Neural cell (in vitro differentiated cells): ENCODE measurements at regions not wholly inside any gene's neighbourhood (a gene's known extent, or its start where the extent isn't known, plus 50 kb on each side); places are given as distances from the start of the nearest gene placed in this dataset.

Source experiments
- H2AFZ ChIP-seq: fragments of 200-600, 300-800 bp; sonication (generic), shearing (Covaris generic); 2 replicates; pipeline ENCODE4 v1.6.0; 2014; ENCODE audit warnings: low read depth, mild to moderate bottlenecking, antibody characterized with exemption, low read length, moderate library complexity
- H3F3A ChIP-seq: fragments of 200-600 bp; shearing (Covaris generic); 2 replicates; pipeline ENCODE4 v1.6.1; 2016; ENCODE audit warnings: mild to moderate bottlenecking, moderate library complexity, mixed read lengths, antibody characterized with exemption, low read length; ENCODE audit not compliant: insufficient read depth, poor library complexity, severe bottlenecking
- H3K27ac ChIP-seq: fragments of 200-600, 300-800 bp; sonication (generic), shearing (Covaris generic); 2 replicates; pipeline ENCODE4 v1.5.1; 2014; ENCODE audit warnings: mild to moderate bottlenecking, low read length, moderate library complexity
- H3K27me3 ChIP-seq: fragments of 300-800, 200-600 bp; sonication (generic), shearing (Covaris generic); 2 replicates; pipeline ENCODE4 v1.6.0; 2014; ENCODE audit warnings: mild to moderate bottlenecking, low read depth, low read length, moderate library complexity; ENCODE audit not compliant: insufficient read depth
- H3K36me3 ChIP-seq: fragments of 300-800, 200-600 bp; sonication (generic), shearing (Covaris generic); 2 replicates; pipeline ENCODE4 v1.5.1; 2014; ENCODE audit warnings: mild to moderate bottlenecking, antibody characterized with exemption, low read length, moderate library complexity; ENCODE audit not compliant: insufficient read depth
- H3K4me2 ChIP-seq: fragments of 300-800, 200-600 bp; sonication (generic), shearing (Covaris generic); 2 replicates; pipeline ENCODE4 v1.6.0; 2014; ENCODE audit warnings: mild to moderate bottlenecking, low read length
- H3K4me3 ChIP-seq: fragments of 300-800, 200-600 bp; sonication (generic), shearing (Covaris generic); 2 replicates; pipeline ENCODE4 v1.5.1; 2014; ENCODE audit warnings: mild to moderate bottlenecking, low read length, moderate library complexity
- H3K79me2 ChIP-seq: fragments of 200-600 bp; shearing (Covaris generic); replicated peaks from 2 replicates; pipeline ENCODE4 v1.6.0; 2014; ENCODE audit warnings: mild to moderate bottlenecking, low read length, moderate library complexity; ENCODE audit not compliant: insufficient read depth
- H3K9ac ChIP-seq: fragments of 300-800, 200-600 bp; sonication (generic), shearing (Covaris generic); 2 replicates; pipeline ENCODE4 v1.6.1; 2016; ENCODE audit warnings: mild to moderate bottlenecking, low read length, mixed read lengths
- H3K9me2 ChIP-seq: fragments of 200-600 bp; shearing (Covaris generic); 2 replicates; pipeline ENCODE4 v1.6.1; 2016; ENCODE audit warnings: mild to moderate bottlenecking, low read length, mixed read lengths; ENCODE audit not compliant: insufficient read depth
- H3K9me3 ChIP-seq: fragments of 200-600, 300-800 bp; sonication (generic), shearing (Covaris generic); 2 replicates; pipeline ENCODE4 v1.6.1; 2016; ENCODE audit warnings: mild to moderate bottlenecking, mixed run types, low read length, moderate library complexity, mixed read lengths
- H4K20me1 ChIP-seq: fragments of 200-600 bp; shearing (Covaris generic); 2 replicates; pipeline ENCODE4 v1.6.1; 2016; ENCODE audit warnings: mild to moderate bottlenecking, mixed run types; ENCODE audit not compliant: insufficient read depth
- CTCF ChIP-seq: fragments of 450-650 bp; IDR thresholded peaks from 2 replicates; pipeline ENCODE4 v1.5.1; 2014; ENCODE audit warnings: antibody characterized with exemption, mild to moderate bottlenecking, moderate library complexity; ENCODE audit not compliant: poor library complexity, severe bottlenecking
- EP300 ChIP-seq: fragments of 450-650 bp; conservative IDR thresholded peaks from 2 replicates; pipeline ENCODE4 v1.6.1; 2014; ENCODE audit warnings: antibody characterized with exemption, mild to moderate bottlenecking, moderate library complexity; ENCODE audit not compliant: poor library complexity, severe bottlenecking
- EZH2 ChIP-seq: fragments of 200-600, 300-800 bp; shearing (Covaris generic), sonication (generic); IDR thresholded peaks from 2 replicates; pipeline ENCODE4 v1.6.1; 2014; ENCODE audit warnings: antibody characterized with exemption, low read length, borderline replicate concordance, mild to moderate bottlenecking; ENCODE audit not compliant: insufficient read depth, poor library complexity, severe bottlenecking
- MXI1 ChIP-seq: fragments of 450-650 bp; conservative IDR thresholded peaks from 2 replicates; pipeline ENCODE4 v1.6.1; 2014; ENCODE audit warnings: antibody characterized with exemption, mild to moderate bottlenecking; ENCODE audit not compliant: poor library complexity, severe bottlenecking
- POLR2AphosphoS5 ChIP-seq: IDR thresholded peaks from 2 replicates; pipeline ENCODE4 v1.6.1; 2012
- RAD21 ChIP-seq: fragments of 450-650 bp; conservative IDR thresholded peaks from 2 replicates; pipeline ENCODE4 v1.6.1; 2014; ENCODE audit warnings: antibody characterized with exemption, mild to moderate bottlenecking, moderate library complexity
- REST ChIP-seq: IDR thresholded peaks from 2 replicates; pipeline ENCODE4 v1.6.1; 2012; ENCODE audit warnings: borderline replicate concordance
- SMC3 ChIP-seq: fragments of 450-650 bp; conservative IDR thresholded peaks from 2 replicates; pipeline ENCODE4 v1.6.1; 2014; ENCODE audit warnings: antibody characterized with exemption, mild to moderate bottlenecking, moderate library complexity; ENCODE audit not compliant: poor library complexity
- TAF1 ChIP-seq: IDR thresholded peaks from 2 replicates; pipeline ENCODE4 v1.6.1; 2012; ENCODE audit warnings: low read depth

GRCh38 chr6:44002067-44002592 is 125.1 kb downstream of the MRPL14 start:
- no peaks in the 10 kb centered on the region for H3K27me3 ChIP-seq
- TF ChIP-seq CTCF = no peak
- TF ChIP-seq REST = peak; percentile 7
- H3K4me2 ChIP-seq = peak overlapping the region; percentile 55
- H3K4me3 ChIP-seq = peak overlapping the region; percentile 68
- H2AFZ ChIP-seq = peak overlapping the region; percentile 40
- H3K9ac ChIP-seq = peak overlapping the region; percentile 65
- H3K27ac ChIP-seq = no peak overlapping the region
- no peaks in the 10 kb centered on the region for H3K79me2 ChIP-seq
- H3F3A ChIP-seq = no peaks in the 10 kb centered on the region
- no peaks in the 10 kb centered on the region for H4K20me1 ChIP-seq
- H3K36me3 ChIP-seq = no peaks in the 10 kb centered on the region
- no peaks in the 10 kb centered on the region for H3K9me2 ChIP-seq
- no peaks in the 10 kb centered on the region for H3K9me3 ChIP-seq

- Histone ChIP-seq H3K79me2 (no peaks in the 10 kb centered on the region), H3K9ac (peak overlapping the region; percentile 65), H4K20me1 (no peaks in the 10 kb centered on the region), H3K9me3 (no peaks in the 10 kb centered on the region), H3K27ac (no peak overlapping the region), H3K4me3 (peak overlapping the region; percentile 68), H3K36me3 (no peaks in the 10 kb centered on the region), H3K4me2 (peak overlapping the region; percentile 55), H3F3A (no peaks in the 10 kb centered on the region), H3K9me2 (no peaks in the 10 kb centered on the region), H3K27me3 (no peaks in the 10 kb centered on the region), H2AFZ (peak overlapping the region; percentile 40)
- TF ChIP-seq POLR2AphosphoS5 (no peak), SMC3 (no peak), REST (no peak), TAF1 (no peak), RAD21 (no peak), EZH2 (no peak), MXI1 (no peak), CTCF (no peak), EP300 (no peak)
Measured at GRCh38 chr6:44001318-44002066, 125.8 kb downstream of the MRPL14 start.
